SU-DHL-6 (cell line): ENCODE measurements at regions not wholly inside any gene's neighbourhood (a gene's known extent, or its start where the extent isn't known, plus 50 kb on each side); places are given as distances from the start of the nearest gene placed in this dataset.

Experiments
- H2AFZ ChIP-seq: fragments of 200-600 bp; sonication (generic); 2 replicates; pipeline ENCODE4 v1.6.1; 2014; ENCODE audit warnings: low read depth, mild to moderate bottlenecking, moderate library complexity, mixed read lengths, antibody characterized with exemption, low read length; ENCODE audit not compliant: severe bottlenecking
- H3F3A ChIP-seq: fragments of 200-600 bp; shearing (Covaris generic); 2 replicates; pipeline ENCODE4 v1.6.0; 2016; ENCODE audit warnings: antibody characterized with exemption, mild to moderate bottlenecking; ENCODE audit not compliant: insufficient read depth
- H3K27ac ChIP-seq: fragments of 200-600 bp; sonication (generic); 2 replicates; pipeline ENCODE4 v1.5.1; 2016; ENCODE audit warnings: low read depth, mild to moderate bottlenecking, low read length, moderate library complexity, mixed read lengths
- H3K27me3 ChIP-seq: fragments of 200-600 bp; sonication (generic), shearing (Covaris generic); 2 replicates; pipeline ENCODE4 v1.6.0; 2014; ENCODE audit warnings: mild to moderate bottlenecking, low read length
- H3K36me3 ChIP-seq: fragments of 200-600 bp; sonication (generic); 2 replicates; pipeline ENCODE4 v1.6.1; 2014; ENCODE audit warnings: mild to moderate bottlenecking, low read length, mixed read lengths
- H3K4me2 ChIP-seq: fragments of 300-600, 200-600 bp; shearing (Covaris generic), sonication (generic); 2 replicates; pipeline ENCODE4 v1.6.0; 2014; ENCODE audit warnings: low read length, low read depth, mild to moderate bottlenecking; ENCODE audit not compliant: poor library complexity, severe bottlenecking
- H3K4me3 ChIP-seq: fragments of 200-600 bp; sonication (generic); 2 replicates; pipeline ENCODE4 v1.5.1; 2014; ENCODE audit warnings: antibody characterized with exemption, low read length, mild to moderate bottlenecking, mixed read lengths; ENCODE audit not compliant: insufficient read depth, poor library complexity, severe bottlenecking
- H3K79me2 ChIP-seq: fragments of 200-600 bp; sonication (generic); 2 replicates; pipeline ENCODE4 v1.6.1; 2014; ENCODE audit warnings: mild to moderate bottlenecking, low read length, moderate library complexity; ENCODE audit not compliant: insufficient read depth
- H3K9ac ChIP-seq: fragments of 200-600 bp; sonication (generic); 2 replicates; pipeline ENCODE4 v1.7.0; 2014; ENCODE audit warnings: mild to moderate bottlenecking, low read length
- H3K9me2 ChIP-seq: fragments of 200-600 bp; sonication (generic); replicated peaks from 2 replicates; pipeline ENCODE4 v1.6.1; 2014; ENCODE audit warnings: low read length; ENCODE audit not compliant: insufficient read depth
- H3K9me3 ChIP-seq: fragments of 200-600 bp; sonication (generic); 2 replicates; pipeline ENCODE4 v1.6.1; 2014; ENCODE audit warnings: low read length, mixed read lengths; ENCODE audit not compliant: insufficient read depth
- H4K20me1 ChIP-seq: fragments of 200-600 bp; sonication (generic); 2 replicates; pipeline ENCODE4 v1.6.1; 2014; ENCODE audit warnings: low read depth, mild to moderate bottlenecking, antibody characterized with exemption, low read length, moderate library complexity, mixed read lengths
- CTCF ChIP-seq: fragments of 200-600 bp; sonication (generic); IDR thresholded peaks from one replicate; pipeline ENCODE4 v1.5.1; 2017; ENCODE audit warnings: antibody characterized with exemption, mild to moderate bottlenecking, low read length, moderate library complexity; ENCODE audit not compliant: insufficient read depth, poor library complexity, severe bottlenecking
- EZH2phosphoT487 ChIP-seq: fragments of 200-600 bp; sonication (generic), shearing (Covaris generic); conservative IDR thresholded peaks from 2 replicates; pipeline ENCODE4 v1.6.1; 2018; ENCODE audit warnings: mild to moderate bottlenecking, antibody characterized with exemption, low read length, moderate library complexity, mixed read lengths

- no peak overlapping the region for H3K9ac ChIP-seq
- no peaks in the 10 kb centered on the region for H3K27me3 ChIP-seq
- H4K20me1 ChIP-seq, result no peaks in the 10 kb centered on the region
- H3K27ac ChIP-seq, result no peak overlapping the region
- H2AFZ ChIP-seq, result no peak overlapping the region
- H3K4me3 ChIP-seq, result no peak overlapping the region
- H3K4me2 ChIP-seq, result no peak overlapping the region
- H3F3A ChIP-seq, result no peaks in the 10 kb centered on the region
- H3K36me3 ChIP-seq, result no peaks in the 10 kb centered on the region
- no peaks in the 10 kb centered on the region for H3K9me3 ChIP-seq
- H3K9me2 ChIP-seq, result no peaks in the 10 kb centered on the region
- no peak for TF ChIP-seq EZH2phosphoT487
- no peak for TF ChIP-seq CTCF
- H3K79me2 ChIP-seq, result no peaks in the 10 kb centered on the region
These were observed 611.4 kb upstream of the USP24 start for GRCh38 chr1:55826381-55827080.

GRCh38 chr1:55825461-55825860 is 610.3 kb upstream of the USP24 start:
- TF ChIP-seq EZH2phosphoT487 (no peak), CTCF (no peak)
- H4K20me1 ChIP-seq, result no peaks in the 10 kb centered on the region
- no peak overlapping the region for H3K4me2 ChIP-seq

GRCh38 chr1:55824251-55824640 is 609.1 kb upstream of the USP24 start:
- no peaks in the 10 kb centered on the region for H3F3A ChIP-seq
- no peak overlapping the region for H3K4me2 ChIP-seq
- no peak overlapping the region for H3K4me3 ChIP-seq
- no peaks in the 10 kb centered on the region for H3K27me3 ChIP-seq
- no peak overlapping the region for H2AFZ ChIP-seq
- no peaks in the 10 kb centered on the region for H3K9me2 ChIP-seq
- TF ChIP-seq CTCF (no peak), EZH2phosphoT487 (no peak)
- no peak overlapping the region for H3K9ac ChIP-seq
- H3K79me2 ChIP-seq, result no peaks in the 10 kb centered on the region
- no peaks in the 10 kb centered on the region for H4K20me1 ChIP-seq
- H3K27ac ChIP-seq, result no peak overlapping the region
- H3K9me3 ChIP-seq, result no peaks in the 10 kb centered on the region
- H3K36me3 ChIP-seq, result no peaks in the 10 kb centered on the region

More at GRCh38 chr1:55825461-55825860, 610.3 kb upstream of the USP24 start:
- Histone ChIP-seq H3K27me3 (no peaks in the 10 kb centered on the region), H3K36me3 (no peaks in the 10 kb centered on the region), H3K9me3 (no peaks in the 10 kb centered on the region), H3K9me2 (no peaks in the 10 kb centered on the region), H2AFZ (no peak overlapping the region), H3F3A (no peaks in the 10 kb centered on the region), H3K4me3 (no peak overlapping the region), H3K9ac (no peak overlapping the region), H3K27ac (no peak overlapping the region), H3K79me2 (no peaks in the 10 kb centered on the region)
